ENCODE measurements at regions not wholly inside any gene's neighbourhood (a gene's known extent, or its start where the extent isn't known, plus 50 kb on each side); places are given as distances from the start of the nearest gene placed in this dataset.

GRCh38 chr5:93243481-93243880 lies 337.5 kb downstream of the NR2F1-AS1 start:
- TF ChIP-seq CTCF (IDR thresholded peaks at IDR 0.05) (no peak), ZFX (IDR thresholded peaks at IDR 0.05; ENCODE audit: borderline replicate concordance) (no peak)
